Breast epithelium (tissue), 4 donors: ENCODE measurements at regions not wholly inside any gene's neighbourhood (a gene's known extent, or its start where the extent isn't known, plus 50 kb on each side); places are given as distances from the start of the nearest gene placed in this dataset.

Experiments
- DNase-seq, 2 donors: peaks; one replicate each; pipeline ENCODE4 v3.0.0-alpha.2; 2019; ENCODE audit warnings: low spot score in 2 of 2
- H3K27ac ChIP-seq, 2 donors: fragments of 200-600 bp; sonication (generic) in 1 of 2; one replicate each; pipeline ENCODE4 v1.5.1; 2016 to 2019; ENCODE audit warnings: mild to moderate bottlenecking in 1 of 2
- H3K27me3 ChIP-seq, 2 donors: fragments of 200-600 bp; sonication (generic) in 1 of 2; one replicate each; pipeline versions ENCODE4 v1.5.1 to v1.6.0; 2017 to 2019; ENCODE audit warnings: control low read depth in 1 of 2, mild to moderate bottlenecking in 1 of 2
- H3K36me3 ChIP-seq: fragments of 200-600 bp; one replicate; pipeline ENCODE4 v1.5.1; 2019
- H3K4me1 ChIP-seq, 2 donors: fragments of 200-600 bp; sonication (generic); one replicate each; pipeline ENCODE4 v1.5.1; 2016 to 2019; ENCODE audit warnings: control low read depth in 1 of 2
- H3K4me3 ChIP-seq, 3 donors: fragments of 200-600 bp; sonication (generic); 1 replicate in 2 of 3; 2 replicates in 1 of 3; pipeline ENCODE4 v1.5.1; 2016 to 2019; ENCODE audit warnings: mild to moderate bottlenecking in 3 of 3, moderate library complexity in 2 of 3
- H3K9me3 ChIP-seq, 2 donors: fragments of 200-600 bp; sonication (generic) in 1 of 2; one replicate each; pipeline ENCODE4 v1.5.1; 2016 to 2019; ENCODE audit warnings: control low read depth in 1 of 2
- POLR2A ChIP-seq: fragments of 450-650 bp; IDR thresholded peaks from one replicate; pipeline ENCODE4 v1.6.1; 2016; ENCODE audit warnings: antibody characterized with exemption, mild to moderate bottlenecking, moderate library complexity
- POLR2AphosphoS5 ChIP-seq, 3 donors: sonication (generic); formaldehyde crosslinking; IDR thresholded peaks; one replicate each; pipeline ENCODE4 v1.6.1; 2017; ENCODE audit warnings: antibody characterized with exemption in 3 of 3
- intact Hi-C: fragments of 100-400 bp; cut with DNase I; formaldehyde crosslinking; loops from one replicate; pipeline ENCODE4 v1.15.1; 2023; ENCODE audit warnings: low total_unique reads
- TF ChIP-seq, protein P1 (sequence below), 3 donors: fragments of 450-650 bp; IDR thresholded peaks; one replicate each; pipeline ENCODE4 v1.5.1; 2016 to 2017; ENCODE audit warnings: antibody characterized with exemption in 3 of 3, mild to moderate bottlenecking in 3 of 3, moderate library complexity in 3 of 3

DNA sequence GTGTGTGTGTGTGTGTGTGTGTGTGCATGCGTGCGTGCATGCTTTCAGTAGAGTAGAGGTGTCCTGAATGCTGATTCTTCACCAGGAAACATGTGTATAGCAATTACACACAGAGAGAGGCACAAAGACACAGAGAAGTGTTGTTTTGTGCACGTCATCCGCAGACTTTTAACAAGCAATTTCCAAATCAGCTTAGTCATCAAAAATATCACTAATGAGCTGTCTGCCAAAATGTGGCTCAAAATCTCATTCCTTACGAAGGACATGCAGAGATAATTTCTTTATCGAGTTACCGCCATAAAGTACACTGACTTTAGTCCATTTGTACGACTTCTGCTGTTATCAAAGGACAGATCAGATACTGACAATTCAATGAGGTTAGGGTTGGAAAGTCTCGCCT, 274.9 kb upstream of the RARB start:
- no peak for TF ChIP-seq POLR2A
- TF ChIP-seq, protein P1, sequence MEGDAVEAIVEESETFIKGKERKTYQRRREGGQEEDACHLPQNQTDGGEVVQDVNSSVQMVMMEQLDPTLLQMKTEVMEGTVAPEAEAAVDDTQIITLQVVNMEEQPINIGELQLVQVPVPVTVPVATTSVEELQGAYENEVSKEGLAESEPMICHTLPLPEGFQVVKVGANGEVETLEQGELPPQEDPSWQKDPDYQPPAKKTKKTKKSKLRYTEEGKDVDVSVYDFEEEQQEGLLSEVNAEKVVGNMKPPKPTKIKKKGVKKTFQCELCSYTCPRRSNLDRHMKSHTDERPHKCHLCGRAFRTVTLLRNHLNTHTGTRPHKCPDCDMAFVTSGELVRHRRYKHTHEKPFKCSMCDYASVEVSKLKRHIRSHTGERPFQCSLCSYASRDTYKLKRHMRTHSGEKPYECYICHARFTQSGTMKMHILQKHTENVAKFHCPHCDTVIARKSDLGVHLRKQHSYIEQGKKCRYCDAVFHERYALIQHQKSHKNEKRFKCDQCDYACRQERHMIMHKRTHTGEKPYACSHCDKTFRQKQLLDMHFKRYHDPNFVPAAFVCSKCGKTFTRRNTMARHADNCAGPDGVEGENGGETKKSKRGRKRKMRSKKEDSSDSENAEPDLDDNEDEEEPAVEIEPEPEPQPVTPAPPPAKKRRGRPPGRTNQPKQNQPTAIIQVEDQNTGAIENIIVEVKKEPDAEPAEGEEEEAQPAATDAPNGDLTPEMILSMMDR (IDR thresholded peaks at IDR 0.05) = no peak
- Histone ChIP-seq H3K4me1 (no peaks in the 10 kb centered on the region), H3K27me3 (no peaks in the 10 kb centered on the region), H3K36me3 (no peaks in the 10 kb centered on the region), H3K9me3 (no peaks in the 10 kb centered on the region), H3K4me3 (no peak overlapping the region), H3K27ac (no peak overlapping the region)
- DNase-seq = no peak
- intact Hi-C loops = no loop called here

DNA sequence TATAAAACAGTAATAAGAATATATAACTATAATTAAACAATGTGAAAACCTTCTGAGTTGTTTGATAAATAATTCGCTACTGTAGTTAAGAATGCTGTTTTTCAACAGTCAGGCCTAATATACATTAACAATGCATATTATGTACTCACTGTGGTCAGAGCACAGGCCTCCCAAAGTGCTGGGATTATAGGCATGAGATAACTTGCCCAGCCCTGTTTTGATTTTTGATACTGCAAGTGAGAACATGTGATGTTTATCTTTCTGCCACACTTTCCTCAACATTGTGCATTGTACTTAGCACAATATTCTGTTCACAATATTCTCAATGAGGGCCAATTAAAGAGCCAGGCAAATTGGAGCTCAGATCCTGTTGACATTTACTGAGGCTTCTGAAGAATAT, 274.5 kb upstream of the RARB start:
- H3K4me1 ChIP-seq = no peaks in the 10 kb centered on the region
- intact Hi-C loops = no loop called here
- no peaks in the 10 kb centered on the region for H3K27me3 ChIP-seq

DNA sequence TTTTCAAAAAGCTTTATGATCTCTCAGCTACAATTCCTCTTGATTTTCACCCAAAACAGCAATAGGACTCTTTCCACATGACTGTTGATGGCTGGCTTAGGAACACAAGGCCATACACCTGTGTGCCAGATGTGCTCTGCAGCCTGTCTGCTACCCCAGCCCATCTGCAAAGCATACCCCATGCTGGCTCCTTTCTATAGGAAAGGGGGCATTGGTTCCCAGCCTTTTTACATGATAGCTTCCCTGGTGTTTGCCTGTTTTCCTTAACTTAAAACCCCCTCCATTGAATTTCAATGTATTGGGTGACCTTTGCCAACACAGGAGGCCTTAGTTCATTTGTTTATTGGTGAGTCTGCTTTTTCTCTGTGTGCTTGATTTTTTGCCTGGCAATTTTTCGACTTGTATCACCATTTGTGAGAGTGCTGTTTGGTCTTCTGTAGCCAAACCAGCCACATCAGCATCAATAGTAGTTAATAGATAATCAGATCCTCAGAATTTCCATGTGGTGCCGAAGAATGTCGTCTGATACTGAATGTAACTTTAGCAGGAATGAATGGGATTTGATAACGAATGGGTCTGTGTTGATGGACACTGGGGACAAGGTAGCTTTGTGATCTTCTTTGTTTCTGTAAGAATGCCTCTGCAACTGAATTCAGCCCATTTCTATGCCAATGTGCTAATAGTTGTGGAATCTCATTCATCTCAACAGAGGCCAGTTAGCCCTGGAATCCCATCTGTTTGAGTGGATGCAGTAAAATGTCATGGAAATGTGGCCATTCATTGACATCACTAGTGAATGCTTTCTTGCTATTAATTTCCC, 272.2 kb upstream of the RARB start:
- Histone ChIP-seq H3K9me3 (no peaks in the 10 kb centered on the region), H3K27ac (peak overlapping the region in 1 of 2 donors; percentile 10), H3K27me3 (no peaks in the 10 kb centered on the region), H3K4me3 (no peak overlapping the region), H3K4me1 (no peaks in the 10 kb centered on the region), H3K36me3 (no peaks in the 10 kb centered on the region)
- intact Hi-C loops = no loop called here
- TF ChIP-seq, protein P1 (IDR thresholded peaks at IDR 0.05) = no peak
- no peak for TF ChIP-seq POLR2A
- no peak for TF ChIP-seq POLR2AphosphoS5 (IDR thresholded peaks at IDR 0.05)
- no peak for DNase-seq

More for the DNA sequence above, 274.5 kb upstream of the RARB start:
- TF ChIP-seq, protein P1 (IDR thresholded peaks at IDR 0.05) = no peak
- no peak for TF ChIP-seq POLR2A
- no peak for TF ChIP-seq POLR2AphosphoS5 (IDR thresholded peaks at IDR 0.05)
- no peak overlapping the region for H3K4me3 ChIP-seq
- H3K9me3 ChIP-seq = no peaks in the 10 kb centered on the region
- DNase-seq = no peak
- H3K27ac ChIP-seq = no peak overlapping the region
- no peaks in the 10 kb centered on the region for H3K36me3 ChIP-seq

DNA sequence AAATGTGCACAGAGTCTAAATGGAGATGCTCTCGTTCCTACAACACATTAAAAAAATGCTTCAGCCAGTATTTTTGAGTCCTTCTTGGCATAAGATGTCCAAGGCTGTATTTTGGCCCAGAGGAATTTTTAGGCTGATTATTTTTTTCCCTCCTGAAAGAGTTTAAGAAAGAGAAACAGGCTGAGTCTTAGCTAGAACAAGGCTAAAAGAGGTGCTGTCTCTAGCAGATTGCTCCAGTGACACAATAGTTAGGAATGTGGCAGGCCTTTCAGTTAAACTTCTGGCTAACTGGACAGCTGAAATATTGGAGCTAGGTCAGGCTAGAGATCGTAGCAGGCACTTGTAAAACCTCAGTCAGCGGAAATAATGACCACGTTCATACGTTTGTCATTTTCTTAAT, 271.4 kb upstream of the RARB start:
- Histone ChIP-seq H3K36me3 (no peaks in the 10 kb centered on the region), H3K27me3 (no peaks in the 10 kb centered on the region), H3K27ac (peak overlapping the region in 1 of 2 donors; percentile 1), H3K4me3 (no peak overlapping the region), H3K9me3 (no peaks in the 10 kb centered on the region), H3K4me1 (no peaks in the 10 kb centered on the region)
- TF ChIP-seq POLR2A (no peak), POLR2AphosphoS5 (IDR thresholded peaks at IDR 0.05) (no peak)
- TF ChIP-seq, protein P1 (IDR thresholded peaks at IDR 0.05) = no peak
- no peak for DNase-seq
- intact Hi-C loops = no loop called here

DNA sequence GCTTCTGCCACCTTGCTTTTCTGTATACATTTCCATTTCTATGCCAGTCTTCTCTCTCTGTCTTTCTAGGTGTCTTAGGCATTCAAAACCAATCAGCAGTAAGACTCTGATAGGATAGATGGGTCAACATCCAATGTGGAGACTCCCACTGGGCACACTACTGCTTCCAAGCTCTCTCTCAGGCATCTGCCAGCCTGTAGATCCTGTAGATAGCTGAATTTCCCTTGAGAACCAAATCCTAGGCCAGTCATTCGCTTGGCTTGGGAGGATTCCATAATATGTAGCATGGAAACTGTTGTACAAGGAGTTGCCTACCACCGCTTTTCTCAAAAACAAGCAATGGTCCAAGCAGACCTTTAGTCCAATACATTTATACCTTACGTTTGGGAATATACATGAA, 262.8 kb upstream of the RARB start:
- no peaks in the 10 kb centered on the region for H3K4me1 ChIP-seq
- no peaks in the 10 kb centered on the region for H3K27me3 ChIP-seq
- H3K9me3 ChIP-seq = peaks cover 4 to 9% of the 10 kb centered on the region in 2 donors
- no peak overlapping the region for H3K27ac ChIP-seq
- intact Hi-C loops = no loop called here
- no peak for DNase-seq
- TF ChIP-seq, protein P1 (IDR thresholded peaks at IDR 0.05) = no peak
- TF ChIP-seq POLR2A (no peak), POLR2AphosphoS5 (IDR thresholded peaks at IDR 0.05) (no peak)
- H3K4me3 ChIP-seq = no peak overlapping the region
- H3K36me3 ChIP-seq = no peaks in the 10 kb centered on the region
